Erythroblast (primary cell): ENCODE measurements at regions not wholly inside any gene's neighbourhood (a gene's known extent, or its start where the extent isn't known, plus 50 kb on each side); places are given as distances from the start of the nearest gene placed in this dataset.
"Not testable (repeated sequence)": the region's sequence is repeated elsewhere in the genome, so short reads cannot be mapped to it uniquely, and the experiment has no call there.

ENCODE experiments used
- GATA1 ChIP-seq: IDR thresholded peaks from 2 replicates; pipeline ENCODE4 v1.6.1; 2011; ENCODE audit warnings: low read depth, mild to moderate bottlenecking, control low read depth, low read length, moderate library complexity
- POLR2A ChIP-seq: IDR thresholded peaks from 2 replicates; pipeline ENCODE4 v1.6.1; 2011; ENCODE audit warnings: mild to moderate bottlenecking, low read length

GRCh38 chr6:27814415-27814664 is 97.9 kb downstream of the OR2B2 start:
- not testable (repeated sequence) for TF ChIP-seq POLR2A, GATA1
